ENCODE measurements at regions not wholly inside any gene's neighbourhood (a gene's known extent, or its start where the extent isn't known, plus 50 kb on each side); places are given as distances from the start of the nearest gene placed in this dataset.

DNA sequence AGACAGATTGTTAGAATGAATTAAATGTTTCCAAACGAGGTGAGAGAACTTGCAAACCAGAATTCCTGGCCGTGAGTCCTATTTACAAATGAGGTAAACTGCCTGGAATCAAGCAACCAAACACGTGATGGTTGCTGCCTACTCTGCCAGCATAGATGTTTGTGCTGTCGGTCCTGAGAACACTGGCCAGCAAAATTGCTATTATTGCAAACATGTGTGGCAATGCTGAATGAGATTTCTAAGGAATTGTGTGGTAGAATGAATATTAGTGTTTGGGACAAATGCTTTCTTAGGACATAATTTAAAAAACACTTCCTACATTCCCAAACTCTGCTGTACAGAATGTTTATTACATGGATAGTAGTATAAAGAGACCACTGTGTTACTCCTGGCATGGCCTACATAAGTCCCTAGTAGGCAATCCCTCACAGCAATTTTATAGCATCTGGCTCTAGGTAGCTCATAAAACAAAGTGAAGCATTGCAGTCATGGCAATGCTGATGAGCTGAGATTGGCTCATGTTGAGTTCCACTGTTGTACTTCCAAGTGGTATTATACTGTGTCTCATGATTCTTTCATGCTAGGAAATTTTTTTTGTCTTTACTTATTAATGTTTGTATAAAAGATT lies 605.2 kb upstream of the EPHA5 start:
- no peaks in the 10 kb centered on the region for H3K27me3 ChIP-seq (ENCODE audit: insufficient read depth)
- WGBS (ENCODE audit: low lambda C conversion rate), result 5% methylated on average over 4 of the region's 4 CpGs
- H4K20me1 ChIP-seq (ENCODE audit: insufficient read depth), result no peaks in the 10 kb centered on the region
- no peaks in the 10 kb centered on the region for H3K4me1 ChIP-seq (ENCODE audit: control insufficient read depth in 1 of 2, insufficient read depth in 2 of 2, low read depth in 1 of 2, low read length in 1 of 2)
- H3K36me3 ChIP-seq (replicated peaks in 1 of 2; ENCODE audit: control insufficient read depth in 1 of 2, insufficient read depth in 2 of 2, low read length in 1 of 2), result no peaks in the 10 kb centered on the region
- no peaks in the 10 kb centered on the region for H3K9me3 ChIP-seq
- H3K27ac ChIP-seq (ENCODE audit: low read depth in 2 of 2, low read length in 1 of 2), result no peak overlapping the region
- CTCF ChIA-PET, result no interaction called here
- no peak overlapping the region for H3K4me3 ChIP-seq (ENCODE audit: low read depth in 2 of 2, low read length in 1 of 2)
- POLR2A ChIA-PET, result no interaction called here
- H3K79me2 ChIP-seq (ENCODE audit: insufficient read depth), result no peaks in the 10 kb centered on the region
- TF ChIP-seq POLR2AphosphoS5 (IDR thresholded peaks at IDR 0.05; ENCODE audit: low read depth, low read length) (no peak), FOXJ3 (CRISPR knock-in tag; IDR thresholded peaks at IDR 0.05) (no peak), EP300 (IDR thresholded peaks at IDR 0.05; ENCODE audit: borderline replicate concordance in 1 of 2, low read depth in 1 of 2, low read length in 1 of 2) (no peak), RFX5 (IDR thresholded peaks at IDR 0.05; ENCODE audit: low read length) (no peak), FOSL2 (IDR thresholded peaks at IDR 0.05; ENCODE audit: borderline replicate concordance, low read depth) (no peak), TAF1 (IDR thresholded peaks at IDR 0.05; ENCODE audit: borderline replicate concordance, low read depth, low read length) (no peak), NRF1 (IDR thresholded peaks at IDR 0.05; ENCODE audit: low read depth, low read length) (no peak), SIN3A (IDR thresholded peaks at IDR 0.05; ENCODE audit: borderline replicate concordance, low read depth, low read length) (no peak), YY1 (IDR thresholded peaks at IDR 0.05; ENCODE audit: low read depth) (no peak), RXRA (IDR thresholded peaks at IDR 0.05; ENCODE audit: borderline replicate concordance, low read depth) (no peak), GABPA (IDR thresholded peaks at IDR 0.05; ENCODE audit: low read depth) (no peak), MXI1 (IDR thresholded peaks at IDR 0.05; ENCODE audit: low read depth, low read length) (no peak), TEAD4 (IDR thresholded peaks at IDR 0.05; ENCODE audit: borderline replicate concordance, insufficient read depth) (no peak)
- TF ChIP-seq, protein P1, sequence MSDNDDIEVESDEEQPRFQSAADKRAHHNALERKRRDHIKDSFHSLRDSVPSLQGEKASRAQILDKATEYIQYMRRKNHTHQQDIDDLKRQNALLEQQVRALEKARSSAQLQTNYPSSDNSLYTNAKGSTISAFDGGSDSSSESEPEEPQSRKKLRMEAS (IDR thresholded peaks at IDR 0.05; ENCODE audit: low read depth), result no peak
- TF ChIP-seq, protein P2, sequence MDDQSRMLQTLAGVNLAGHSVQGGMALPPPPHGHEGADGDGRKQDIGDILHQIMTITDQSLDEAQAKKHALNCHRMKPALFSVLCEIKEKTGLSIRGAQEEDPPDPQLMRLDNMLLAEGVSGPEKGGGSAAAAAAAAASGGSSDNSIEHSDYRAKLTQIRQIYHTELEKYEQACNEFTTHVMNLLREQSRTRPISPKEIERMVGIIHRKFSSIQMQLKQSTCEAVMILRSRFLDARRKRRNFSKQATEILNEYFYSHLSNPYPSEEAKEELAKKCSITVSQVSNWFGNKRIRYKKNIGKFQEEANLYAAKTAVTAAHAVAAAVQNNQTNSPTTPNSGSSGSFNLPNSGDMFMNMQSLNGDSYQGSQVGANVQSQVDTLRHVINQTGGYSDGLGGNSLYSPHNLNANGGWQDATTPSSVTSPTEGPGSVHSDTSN (IDR thresholded peaks at IDR 0.05), result no peak
- TF ChIP-seq, protein P3, sequence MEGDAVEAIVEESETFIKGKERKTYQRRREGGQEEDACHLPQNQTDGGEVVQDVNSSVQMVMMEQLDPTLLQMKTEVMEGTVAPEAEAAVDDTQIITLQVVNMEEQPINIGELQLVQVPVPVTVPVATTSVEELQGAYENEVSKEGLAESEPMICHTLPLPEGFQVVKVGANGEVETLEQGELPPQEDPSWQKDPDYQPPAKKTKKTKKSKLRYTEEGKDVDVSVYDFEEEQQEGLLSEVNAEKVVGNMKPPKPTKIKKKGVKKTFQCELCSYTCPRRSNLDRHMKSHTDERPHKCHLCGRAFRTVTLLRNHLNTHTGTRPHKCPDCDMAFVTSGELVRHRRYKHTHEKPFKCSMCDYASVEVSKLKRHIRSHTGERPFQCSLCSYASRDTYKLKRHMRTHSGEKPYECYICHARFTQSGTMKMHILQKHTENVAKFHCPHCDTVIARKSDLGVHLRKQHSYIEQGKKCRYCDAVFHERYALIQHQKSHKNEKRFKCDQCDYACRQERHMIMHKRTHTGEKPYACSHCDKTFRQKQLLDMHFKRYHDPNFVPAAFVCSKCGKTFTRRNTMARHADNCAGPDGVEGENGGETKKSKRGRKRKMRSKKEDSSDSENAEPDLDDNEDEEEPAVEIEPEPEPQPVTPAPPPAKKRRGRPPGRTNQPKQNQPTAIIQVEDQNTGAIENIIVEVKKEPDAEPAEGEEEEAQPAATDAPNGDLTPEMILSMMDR (IDR thresholded peaks at IDR 0.05), result no peak
- H3K9me2 ChIP-seq, result no peaks in the 10 kb centered on the region
- H3K9ac ChIP-seq, result no peak overlapping the region
- no peak for DNase-seq
- no peaks in the 10 kb centered on the region for H3F3A ChIP-seq (replicated peaks; ENCODE audit: insufficient read depth)
- H2AFZ ChIP-seq (ENCODE audit: low read depth), result no peak overlapping the region
- H3K4me2 ChIP-seq, result no peak overlapping the region

Data from SK-N-SH (cell line).